Prostate gland (tissue), 2 donors: ENCODE measurements at regions not wholly inside any gene's neighbourhood (a gene's known extent, or its start where the extent isn't known, plus 50 kb on each side); places are given as distances from the start of the nearest gene placed in this dataset.

Experiments
- DNase-seq: peaks from one replicate; pipeline ENCODE4 v3.0.0-alpha.2; 2019; ENCODE audit warnings: low spot score
- H3K27ac ChIP-seq, 2 donors: fragments of 200-600 bp; sonication (generic); 2 replicates each; pipeline ENCODE4 v1.5.1; 2017 to 2019
- H3K27me3 ChIP-seq: fragments of 200-600 bp; sonication (generic); replicated peaks from 2 replicates; pipeline ENCODE4 v1.5.1; 2019; ENCODE audit not compliant: insufficient read depth
- H3K36me3 ChIP-seq, 2 donors: fragments of 200-600 bp; sonication (generic); 1 replicate in 1 of 2; 2 replicates in 1 of 2; pipeline versions ENCODE4 v1.5.1 to v1.8.1; 2017 to 2019
- H3K4me1 ChIP-seq: fragments of 200-600 bp; sonication (generic); replicated peaks from 2 replicates; pipeline ENCODE4 v1.5.1; 2019
- H3K4me3 ChIP-seq, 2 donors: fragments of 200-600 bp; sonication (generic); 2 replicates each; pipeline ENCODE4 v1.5.1; 2017 to 2019
- H3K9me3 ChIP-seq: fragments of 200-600 bp; sonication (generic); 2 replicates; pipeline ENCODE4 v1.5.1; 2017
- CTCF ChIP-seq, 4 experiments: fragments of 200-600 bp in 2 of 4; fragments of 450-650 bp in 2 of 4; sonication (generic) in 2 of 4; IDR thresholded peaks; 1 replicate in 3 of 4; 2 replicates in 1 of 4; pipeline ENCODE4 v1.5.1; 2016 to 2019; ENCODE audit warnings: antibody characterized with exemption in 4 of 4, mild to moderate bottlenecking in 2 of 4, moderate library complexity in 2 of 4
- POLR2A ChIP-seq: fragments of 450-650 bp; IDR thresholded peaks from one replicate; pipeline ENCODE4 v1.6.1; 2016; ENCODE audit warnings: antibody characterized with exemption, mild to moderate bottlenecking
- POLR2AphosphoS5 ChIP-seq: sonication (generic); formaldehyde crosslinking; IDR thresholded peaks from one replicate; pipeline ENCODE4 v1.6.1; 2017; ENCODE audit warnings: antibody characterized with exemption
- WGBS: methylation state at CpG from one replicate; pipeline ENCODE4 v1.1.5; 2018; 5-methylcytosine and 5-hydroxymethylcytosine counted together
- intact Hi-C: fragments of 100-400 bp; cut with DNase I; formaldehyde crosslinking; loops from one replicate; pipeline ENCODE4 v1.14.2; 2022

DNA sequence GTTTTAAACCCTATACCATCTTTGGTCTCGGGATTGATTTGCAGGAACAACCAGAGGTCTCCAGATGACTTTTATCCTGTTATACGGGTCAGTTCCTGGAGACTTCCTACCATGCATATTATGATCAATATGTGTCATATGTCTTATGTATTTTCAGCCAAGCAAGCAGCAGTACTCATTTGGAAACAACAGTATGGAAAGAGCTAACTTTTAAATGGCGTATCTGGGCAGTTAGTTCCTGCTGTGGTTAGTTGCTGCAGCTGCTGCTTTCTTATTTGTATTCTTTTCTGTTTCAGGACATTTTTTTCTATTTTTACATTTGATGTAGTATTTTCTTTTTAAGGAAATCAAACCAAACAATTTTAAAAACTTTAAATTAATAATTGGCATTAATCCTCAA lies 207.5 kb downstream of the MANEA start:
- Histone ChIP-seq H3K9me3 (no peaks in the 10 kb centered on the region), H3K27ac (no peak overlapping the region), H3K4me3 (no peak overlapping the region), H3K36me3 (no peaks in the 10 kb centered on the region), H3K27me3 (no peaks in the 10 kb centered on the region), H3K4me1 (no peaks in the 10 kb centered on the region)
- intact Hi-C loops = no loop called here
- no peak for TF ChIP-seq POLR2AphosphoS5
- no peak for TF ChIP-seq CTCF (IDR thresholded peaks at IDR 0.05)
- TF ChIP-seq POLR2A = no peak
- 93% methylated on average over 3 of the region's 3 CpGs for WGBS
- no peak for DNase-seq

DNA sequence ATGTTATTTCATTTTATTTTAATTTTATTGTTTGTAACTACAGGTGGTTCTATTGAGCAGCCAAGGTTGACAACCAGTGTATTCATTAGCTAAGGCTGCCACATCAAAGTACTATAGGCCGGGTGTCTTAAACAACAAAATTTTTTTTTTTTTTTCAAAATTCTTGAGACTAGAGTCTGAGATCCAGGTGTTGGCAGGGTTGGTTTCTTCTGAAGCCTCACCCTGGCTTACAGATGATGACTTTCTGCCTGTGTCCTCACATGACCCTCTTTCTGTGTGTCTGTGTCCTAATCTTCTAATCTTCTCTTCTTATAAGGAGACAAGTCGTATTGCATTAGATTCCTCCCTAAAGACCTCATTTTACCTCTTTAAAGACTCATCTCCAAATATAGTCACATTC lies 208.4 kb downstream of the MANEA start:
- no peaks in the 10 kb centered on the region for H3K9me3 ChIP-seq
- H3K4me1 ChIP-seq = no peaks in the 10 kb centered on the region
- no peak overlapping the region for H3K4me3 ChIP-seq
- TF ChIP-seq POLR2AphosphoS5 = no peak
- TF ChIP-seq POLR2A = no peak
- TF ChIP-seq CTCF (IDR thresholded peaks at IDR 0.05) = no peak
- intact Hi-C loops = no loop called here
- no peaks in the 10 kb centered on the region for H3K27me3 ChIP-seq
- no peaks in the 10 kb centered on the region for H3K36me3 ChIP-seq
- WGBS = 62% methylated on average over 2 of the region's 2 CpGs
- no peak overlapping the region for H3K27ac ChIP-seq
- no peak for DNase-seq

DNA sequence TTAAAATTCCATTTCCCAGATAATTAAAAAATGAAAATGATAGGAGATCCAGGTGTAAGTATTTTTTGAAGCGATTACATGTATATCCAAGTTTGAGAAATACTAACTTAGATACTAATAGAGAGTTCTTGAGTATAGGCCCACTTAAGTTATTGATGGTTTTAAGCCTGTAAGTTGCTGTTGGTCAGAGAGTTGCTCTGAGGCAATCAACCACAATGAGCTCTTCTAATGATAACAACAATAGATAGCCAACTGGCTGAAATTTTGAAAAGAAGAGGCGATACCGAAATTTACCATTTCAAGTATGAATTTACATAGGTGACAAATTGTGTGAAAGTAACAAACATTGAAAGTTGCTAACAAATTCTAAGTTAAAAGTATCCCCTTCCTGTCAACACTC lies 209.5 kb downstream of the MANEA start:
- TF ChIP-seq POLR2A (no peak), CTCF (IDR thresholded peaks at IDR 0.05) (no peak), POLR2AphosphoS5 (no peak)
- whole genome bisulfite sequencing = 89% methylated on average over 3 of the region's 3 CpGs

DNA sequence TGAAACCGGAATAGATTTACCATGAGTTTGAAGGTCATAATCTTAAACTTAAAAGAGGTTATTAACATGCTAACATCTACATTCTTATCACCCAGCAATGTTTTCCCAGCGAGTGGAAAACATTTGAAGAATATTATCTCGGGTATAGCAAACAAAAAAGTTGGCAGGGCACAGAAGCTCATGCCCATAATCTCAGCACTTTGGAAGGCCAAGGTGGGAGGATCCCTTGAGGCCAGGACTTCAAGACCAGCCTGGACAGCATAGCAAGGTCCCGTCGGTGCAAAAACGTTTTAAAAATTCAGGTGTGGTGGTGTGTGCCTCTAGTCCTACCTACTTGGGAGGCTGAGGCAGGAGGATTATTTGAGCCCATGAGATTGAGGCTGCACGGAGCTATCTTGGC lies 213.5 kb downstream of the MANEA start:
- TF ChIP-seq CTCF (IDR thresholded peaks at IDR 0.05) = no peak
- no peak for TF ChIP-seq POLR2A
- no peak for TF ChIP-seq POLR2AphosphoS5
- no peaks in the 10 kb centered on the region for H3K27me3 ChIP-seq
- no peak for DNase-seq
- H3K4me1 ChIP-seq = no peaks in the 10 kb centered on the region
- 77% methylated on average over 7 of the region's 7 CpGs for WGBS
- no peak overlapping the region for H3K27ac ChIP-seq
- H3K9me3 ChIP-seq = no peaks in the 10 kb centered on the region
- intact Hi-C loops = no loop called here
- no peak overlapping the region for H3K4me3 ChIP-seq
- no peaks in the 10 kb centered on the region for H3K36me3 ChIP-seq

More for the DNA sequence above, 209.5 kb downstream of the MANEA start:
- Histone ChIP-seq H3K4me1 (no peaks in the 10 kb centered on the region), H3K9me3 (no peaks in the 10 kb centered on the region), H3K27me3 (no peaks in the 10 kb centered on the region), H3K4me3 (no peak overlapping the region), H3K36me3 (no peaks in the 10 kb centered on the region), H3K27ac (no peak overlapping the region)
- no peak for DNase-seq
- intact Hi-C loops = no loop called here

DNA sequence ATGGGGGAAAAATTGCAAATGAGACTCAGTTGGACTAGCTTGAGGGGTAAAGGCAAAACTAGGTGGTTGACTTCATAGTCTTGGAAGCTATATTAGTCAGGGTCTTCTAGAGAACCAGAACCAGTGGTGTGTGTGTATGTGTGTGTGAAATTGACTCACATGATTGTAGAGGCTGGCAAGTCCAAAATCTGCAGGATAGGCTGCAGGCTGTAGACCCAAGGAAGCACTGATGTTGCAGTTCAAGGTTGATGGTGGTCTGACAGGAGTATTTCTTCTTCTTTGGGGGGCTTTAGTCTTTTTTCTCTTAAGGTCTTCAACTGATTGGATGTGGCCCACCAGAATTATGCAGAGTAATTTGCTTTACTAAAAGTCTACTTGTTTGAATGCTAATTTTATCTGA lies 217.4 kb downstream of the MANEA start:
- TF ChIP-seq POLR2AphosphoS5 (no peak), POLR2A (no peak), CTCF (IDR thresholded peaks at IDR 0.05) (no peak)
- no peak overlapping the region for H3K27ac ChIP-seq
- intact Hi-C loops = no loop called here
- no peaks in the 10 kb centered on the region for H3K9me3 ChIP-seq
- no peak for DNase-seq
- no peaks in the 10 kb centered on the region for H3K27me3 ChIP-seq
- H3K4me3 ChIP-seq = no peak overlapping the region
- H3K36me3 ChIP-seq = no peaks in the 10 kb centered on the region
- no peaks in the 10 kb centered on the region for H3K4me1 ChIP-seq
